Hepatocyte (in vitro differentiated cells): ENCODE measurements at regions not wholly inside any gene's neighbourhood (a gene's known extent, or its start where the extent isn't known, plus 50 kb on each side); places are given as distances from the start of the nearest gene placed in this dataset.

Experiments used
- DNase-seq: peaks from one replicate; pipeline ENCODE4 v3.0.0-alpha.2; 2016; ENCODE audit warnings: low spot score
- H2AFZ ChIP-seq: fragments of 200-600 bp; sonication (generic); 2 replicates; pipeline ENCODE4 v1.6.0; 2016; ENCODE audit warnings: antibody characterized with exemption, mild to moderate bottlenecking
- H3K27ac ChIP-seq: fragments of 200-600 bp; sonication (generic); 2 replicates; pipeline ENCODE4 v1.5.1; 2016; ENCODE audit warnings: mild to moderate bottlenecking
- H3K27me3 ChIP-seq: fragments of 200-600 bp; sonication (generic); 2 replicates; pipeline ENCODE4 v1.6.1; 2016
- H3K36me3 ChIP-seq: fragments of 200-600 bp; sonication (generic); replicated peaks from 2 replicates; pipeline ENCODE4 v1.5.1; 2016; ENCODE audit warnings: low read depth; ENCODE audit not compliant: insufficient read depth
- H3K4me1 ChIP-seq: fragments of 200-600 bp; sonication (generic); 2 replicates; pipeline ENCODE4 v1.5.1; 2016; ENCODE audit warnings: mild to moderate bottlenecking, moderate library complexity; ENCODE audit not compliant: insufficient read depth
- H3K4me2 ChIP-seq: fragments of 200-600 bp; sonication (generic); 2 replicates; pipeline ENCODE4 v1.6.0; 2016
- H3K4me3 ChIP-seq: fragments of 200-600 bp; sonication (generic); 2 replicates; pipeline ENCODE4 v1.5.1; 2016; ENCODE audit warnings: mild to moderate bottlenecking
- H3K79me2 ChIP-seq: fragments of 200-600 bp; sonication (generic); 2 replicates; pipeline ENCODE4 v1.6.0; 2017; ENCODE audit warnings: mild to moderate bottlenecking
- H3K9me2 ChIP-seq: fragments of 200-600 bp; sonication (generic); replicated peaks from 2 replicates; pipeline ENCODE4 v1.6.0; 2017; ENCODE audit warnings: mild to moderate bottlenecking; ENCODE audit not compliant: insufficient read depth
- H3K9me3 ChIP-seq: fragments of 200-600 bp; sonication (generic); 2 replicates; pipeline ENCODE4 v1.5.1; 2016; ENCODE audit warnings: low read depth, mild to moderate bottlenecking
- H4K20me1 ChIP-seq: fragments of 200-600 bp; sonication (generic); 2 replicates; pipeline ENCODE4 v1.6.0; 2016; ENCODE audit warnings: mild to moderate bottlenecking; ENCODE audit not compliant: insufficient read depth, poor library complexity, severe bottlenecking
- EZH2 ChIP-seq: fragments of 200-600 bp; sonication (generic); IDR thresholded peaks from 2 replicates; pipeline ENCODE4 v1.6.1; 2016; ENCODE audit warnings: antibody characterized with exemption, mild to moderate bottlenecking, borderline replicate concordance
- EZH2phosphoT487 ChIP-seq: fragments of 200-600 bp; sonication (generic); IDR thresholded peaks from one replicate; pipeline ENCODE4 v1.6.1; 2018; ENCODE audit warnings: antibody characterized with exemption, mild to moderate bottlenecking, low read depth, moderate library complexity; ENCODE audit not compliant: unreplicated experiment, severe bottlenecking
- WGBS: methylation state at CpG from one replicate; pipeline ENCODE4 v1.1.6; 2016; ENCODE audit warnings: low lambda C conversion rate; ENCODE audit errors: missing lambda C conversion rate; 5-methylcytosine and 5-hydroxymethylcytosine counted together
- TF ChIP-seq, protein P1 (sequence below): fragments of 200-600 bp; sonication (generic); IDR thresholded peaks from 2 replicates; pipeline ENCODE4 v1.5.1; 2016; ENCODE audit warnings: antibody characterized with exemption, mild to moderate bottlenecking; ENCODE audit not compliant: poor library complexity

DNA sequence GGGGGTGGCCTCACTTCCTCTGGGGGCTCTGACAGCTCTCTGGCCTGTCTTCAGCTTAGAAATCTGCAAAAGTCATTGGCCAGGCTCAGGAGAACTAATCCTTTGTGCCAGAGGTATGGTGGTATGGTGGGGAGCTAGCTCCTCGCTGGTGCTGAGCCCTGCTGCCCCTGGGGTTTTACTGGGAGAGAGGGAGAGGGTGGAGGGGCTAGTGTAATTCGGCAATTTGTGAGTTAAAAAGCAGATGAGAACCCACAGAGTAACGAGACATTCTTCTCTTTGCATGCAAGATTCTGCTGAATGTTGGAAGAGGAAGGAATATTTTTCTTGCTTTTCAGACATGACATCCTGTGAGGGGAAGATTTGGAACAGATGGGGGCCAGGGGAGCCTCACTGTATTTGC, 65.5 kb upstream of the SPRY4 start:
- Histone ChIP-seq H3K9me2 (no peaks in the 10 kb centered on the region), H4K20me1 (no peaks in the 10 kb centered on the region), H3K36me3 (no peaks in the 10 kb centered on the region), H3K4me3 (no peak overlapping the region), H3K27ac (peak overlapping the region; percentile 81), H3K79me2 (no peaks in the 10 kb centered on the region), H2AFZ (no peak overlapping the region), H3K4me1 (peaks cover 23% of the 10 kb centered on the region), H3K4me2 (peak overlapping the region; percentile 33), H3K27me3 (no peaks in the 10 kb centered on the region), H3K9me3 (no peaks in the 10 kb centered on the region)
- no peak for DNase-seq
- 21% methylated on average over 3 of the region's 3 CpGs for WGBS
- TF ChIP-seq EZH2, result no peak
- no peak for TF ChIP-seq EZH2phosphoT487
- TF ChIP-seq, protein P1, sequence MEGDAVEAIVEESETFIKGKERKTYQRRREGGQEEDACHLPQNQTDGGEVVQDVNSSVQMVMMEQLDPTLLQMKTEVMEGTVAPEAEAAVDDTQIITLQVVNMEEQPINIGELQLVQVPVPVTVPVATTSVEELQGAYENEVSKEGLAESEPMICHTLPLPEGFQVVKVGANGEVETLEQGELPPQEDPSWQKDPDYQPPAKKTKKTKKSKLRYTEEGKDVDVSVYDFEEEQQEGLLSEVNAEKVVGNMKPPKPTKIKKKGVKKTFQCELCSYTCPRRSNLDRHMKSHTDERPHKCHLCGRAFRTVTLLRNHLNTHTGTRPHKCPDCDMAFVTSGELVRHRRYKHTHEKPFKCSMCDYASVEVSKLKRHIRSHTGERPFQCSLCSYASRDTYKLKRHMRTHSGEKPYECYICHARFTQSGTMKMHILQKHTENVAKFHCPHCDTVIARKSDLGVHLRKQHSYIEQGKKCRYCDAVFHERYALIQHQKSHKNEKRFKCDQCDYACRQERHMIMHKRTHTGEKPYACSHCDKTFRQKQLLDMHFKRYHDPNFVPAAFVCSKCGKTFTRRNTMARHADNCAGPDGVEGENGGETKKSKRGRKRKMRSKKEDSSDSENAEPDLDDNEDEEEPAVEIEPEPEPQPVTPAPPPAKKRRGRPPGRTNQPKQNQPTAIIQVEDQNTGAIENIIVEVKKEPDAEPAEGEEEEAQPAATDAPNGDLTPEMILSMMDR, result no peak

DNA sequence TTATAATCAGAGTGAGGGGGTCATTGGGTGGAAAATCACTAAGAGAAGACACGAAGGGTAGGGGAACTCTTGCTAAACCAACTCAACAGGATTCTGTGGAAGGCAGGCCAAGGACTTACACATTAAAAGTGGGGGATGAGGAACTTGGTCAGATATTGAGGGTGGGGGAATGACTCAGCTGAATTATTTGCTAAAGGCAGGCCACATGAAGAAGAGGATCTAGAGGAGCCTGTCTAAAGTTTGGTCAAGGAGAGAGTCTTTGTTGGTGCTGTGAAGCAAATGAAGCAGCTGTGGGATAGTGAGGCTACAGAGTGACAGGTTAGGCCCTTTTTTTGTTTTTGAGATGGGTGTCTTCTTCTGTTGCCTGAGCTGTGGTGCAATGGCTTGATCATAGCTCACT, 63.9 kb upstream of the SPRY4 start:
- Histone ChIP-seq H3K4me2 (no peak overlapping the region), H2AFZ (no peak overlapping the region), H3K4me3 (no peak overlapping the region), H3K9me3 (no peaks in the 10 kb centered on the region), H4K20me1 (no peaks in the 10 kb centered on the region), H3K79me2 (no peaks in the 10 kb centered on the region), H3K36me3 (no peaks in the 10 kb centered on the region), H3K27me3 (no peaks in the 10 kb centered on the region), H3K4me1 (peaks cover 23% of the 10 kb centered on the region), H3K27ac (no peak overlapping the region), H3K9me2 (no peaks in the 10 kb centered on the region)
- TF ChIP-seq EZH2phosphoT487, result no peak
- TF ChIP-seq, protein P1, result no peak
- TF ChIP-seq EZH2, result no peak
- 94% methylated on average over 1 of the region's 1 CpG for WGBS
- no peak for DNase-seq

DNA sequence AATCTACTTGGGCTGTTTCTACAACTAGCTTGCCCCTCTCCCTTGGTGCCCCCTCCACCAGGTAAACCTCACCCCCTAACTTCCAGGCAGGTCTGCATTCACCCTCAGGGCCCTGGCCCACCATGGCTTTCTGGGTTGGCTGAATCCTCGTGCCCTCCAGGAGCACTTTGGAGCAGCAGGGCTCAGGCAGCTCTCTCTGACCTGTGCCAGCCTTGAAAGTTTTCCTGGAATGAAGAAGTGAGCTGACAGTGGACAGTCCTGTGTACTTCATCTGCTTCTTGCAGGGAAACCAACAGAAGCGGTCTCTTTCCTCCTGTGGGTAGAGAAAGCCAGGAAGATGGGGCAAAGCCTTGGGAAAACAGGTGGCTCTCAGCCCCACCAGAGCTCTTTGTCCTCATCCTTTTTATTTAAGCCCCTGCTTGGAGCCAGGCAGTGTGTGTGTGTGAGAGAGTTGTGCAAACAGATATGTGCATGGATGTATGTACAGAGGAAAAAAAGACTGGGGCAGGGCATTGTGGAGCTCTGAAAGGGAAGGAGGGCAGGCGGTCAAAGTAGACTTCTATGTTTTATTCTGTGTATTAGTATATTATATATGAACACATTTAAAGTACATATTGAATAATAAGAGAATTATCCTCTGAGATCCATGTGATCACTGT, 62.3 kb upstream of the SPRY4 start:
- H3K4me2 ChIP-seq, result peak overlapping the region; percentile 42
- no peaks in the 10 kb centered on the region for H3K36me3 ChIP-seq
- no peak overlapping the region for H3K4me3 ChIP-seq
- H3K4me1 ChIP-seq, result peaks cover 23% of the 10 kb centered on the region
- no peaks in the 10 kb centered on the region for H4K20me1 ChIP-seq
- H3K9me3 ChIP-seq, result no peaks in the 10 kb centered on the region
- DNase-seq, result no peak
- peak overlapping the region; percentile 59 for H3K27ac ChIP-seq
- TF ChIP-seq EZH2phosphoT487, result no peak
- TF ChIP-seq, protein P1, result no peak
- TF ChIP-seq EZH2, result no peak
- no peaks in the 10 kb centered on the region for H3K27me3 ChIP-seq
- H3K9me2 ChIP-seq, result no peaks in the 10 kb centered on the region
- H3K79me2 ChIP-seq, result no peaks in the 10 kb centered on the region
- 74% methylated on average over 3 of the region's 3 CpGs for WGBS
- H2AFZ ChIP-seq, result peak overlapping the region; percentile 19
